ENCODE measurements at regions not wholly inside any gene's neighbourhood (a gene's known extent, or its start where the extent isn't known, plus 50 kb on each side); places are given as distances from the start of the nearest gene placed in this dataset.

DNA sequence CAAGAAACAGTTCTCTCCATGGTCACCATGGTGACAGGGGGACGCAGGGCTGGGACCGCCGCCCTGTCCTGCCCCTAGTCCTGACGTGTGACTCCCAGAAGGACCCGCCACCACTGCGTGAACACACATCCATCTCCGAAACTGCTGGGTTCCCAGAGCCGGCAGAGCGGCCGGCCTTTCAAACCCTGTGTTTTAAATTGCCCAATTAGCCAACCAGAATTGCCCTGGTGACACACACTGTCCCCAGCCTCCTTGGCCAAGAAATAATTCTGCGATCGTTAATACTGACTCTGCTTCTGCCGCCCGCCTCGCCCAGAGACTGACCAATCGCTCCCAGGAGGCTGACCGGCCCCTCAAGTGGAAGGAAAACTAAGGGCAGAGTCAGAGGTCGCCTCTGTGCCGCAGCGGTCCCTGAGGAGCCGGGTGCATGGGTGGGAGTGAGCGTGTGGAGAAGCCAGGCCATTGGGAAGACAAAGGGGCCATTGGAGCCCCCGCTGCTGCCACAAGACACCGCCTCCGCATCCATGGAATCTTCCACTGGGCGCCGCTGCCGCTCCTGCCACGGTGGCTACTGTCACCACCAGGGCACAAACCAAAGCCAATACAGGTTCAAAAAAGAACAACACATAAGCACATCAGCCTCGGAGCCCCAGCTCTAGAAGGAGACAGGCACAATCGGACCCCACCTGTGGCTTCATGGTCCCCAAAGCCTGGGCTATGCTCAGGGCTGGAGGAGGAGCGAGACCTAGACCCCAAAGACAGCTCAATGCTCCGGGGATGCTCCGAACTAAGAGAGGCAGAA lies 273.2 kb downstream of the NPHP4 start:
- TF ChIP-seq, protein P1, sequence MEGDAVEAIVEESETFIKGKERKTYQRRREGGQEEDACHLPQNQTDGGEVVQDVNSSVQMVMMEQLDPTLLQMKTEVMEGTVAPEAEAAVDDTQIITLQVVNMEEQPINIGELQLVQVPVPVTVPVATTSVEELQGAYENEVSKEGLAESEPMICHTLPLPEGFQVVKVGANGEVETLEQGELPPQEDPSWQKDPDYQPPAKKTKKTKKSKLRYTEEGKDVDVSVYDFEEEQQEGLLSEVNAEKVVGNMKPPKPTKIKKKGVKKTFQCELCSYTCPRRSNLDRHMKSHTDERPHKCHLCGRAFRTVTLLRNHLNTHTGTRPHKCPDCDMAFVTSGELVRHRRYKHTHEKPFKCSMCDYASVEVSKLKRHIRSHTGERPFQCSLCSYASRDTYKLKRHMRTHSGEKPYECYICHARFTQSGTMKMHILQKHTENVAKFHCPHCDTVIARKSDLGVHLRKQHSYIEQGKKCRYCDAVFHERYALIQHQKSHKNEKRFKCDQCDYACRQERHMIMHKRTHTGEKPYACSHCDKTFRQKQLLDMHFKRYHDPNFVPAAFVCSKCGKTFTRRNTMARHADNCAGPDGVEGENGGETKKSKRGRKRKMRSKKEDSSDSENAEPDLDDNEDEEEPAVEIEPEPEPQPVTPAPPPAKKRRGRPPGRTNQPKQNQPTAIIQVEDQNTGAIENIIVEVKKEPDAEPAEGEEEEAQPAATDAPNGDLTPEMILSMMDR (IDR thresholded peaks at IDR 0.05): no peak
- no peak for TF ChIP-seq POLR2A (IDR thresholded peaks at IDR 0.05)

Measured in right lobe of liver (tissue), 4 donors.